ENCODE measurements at regions not wholly inside any gene's neighbourhood (a gene's known extent, or its start where the extent isn't known, plus 50 kb on each side); places are given as distances from the start of the nearest gene placed in this dataset.

GRCh38 chr15:35671981-35672380 lies 126.0 kb upstream of the DPH6 start:
- TF ChIP-seq CTCF (IDR thresholded peaks at IDR 0.05; ENCODE audit: insufficient read depth, low read depth, low read length) (no peak), EZH2 (IDR thresholded peaks at IDR 0.05; ENCODE audit: insufficient read depth, low read length) (no peak)

All from astrocyte (in vitro differentiated cells and primary cell).